ENCODE measurements at regions not wholly inside any gene's neighbourhood (a gene's known extent, or its start where the extent isn't known, plus 50 kb on each side); places are given as distances from the start of the nearest gene placed in this dataset.

DNA sequence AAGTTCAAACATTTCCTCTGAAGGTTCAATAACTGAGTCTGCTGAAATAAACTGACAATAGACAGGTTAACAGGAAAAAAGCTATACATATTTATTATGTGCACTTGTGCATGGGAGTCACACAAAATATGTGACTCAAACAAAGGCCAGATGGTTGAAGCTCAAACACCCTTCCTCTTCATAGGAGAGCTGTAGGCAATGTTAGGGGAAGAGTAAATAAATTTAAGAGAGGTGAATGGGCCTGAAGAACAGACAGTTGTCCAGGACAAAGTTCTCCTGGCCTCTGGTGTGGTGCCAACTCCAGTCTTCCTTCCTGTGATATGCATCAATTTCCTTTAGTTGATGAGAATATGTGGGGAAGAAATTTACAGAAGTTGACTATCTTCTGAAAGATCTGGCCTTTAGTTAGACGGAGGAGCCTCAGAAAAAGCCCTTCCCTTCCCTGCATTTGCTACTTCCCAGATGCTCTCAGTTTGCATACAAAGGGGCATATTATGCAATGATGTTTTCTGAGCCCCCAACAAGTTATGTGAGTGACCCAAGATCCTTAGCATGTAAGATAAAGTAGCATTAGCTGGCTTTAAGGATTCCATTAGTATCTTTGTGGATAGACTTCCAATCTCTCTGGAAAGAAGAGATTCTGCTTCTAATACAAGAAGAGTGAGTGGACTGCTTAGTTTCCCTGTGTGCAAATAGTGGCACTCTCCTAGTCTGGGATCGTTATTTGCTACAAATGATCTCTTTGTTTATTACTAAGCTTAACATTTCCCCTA is 96.4 kb upstream of the IGSF10 start:
- no peaks in the 10 kb centered on the region for H3K27me3 ChIP-seq (ENCODE audit: control insufficient read depth, insufficient read depth, low read length)

GRCh38 chr3:151556596-151556995 is 95.7 kb upstream of the IGSF10 start:
- no peak overlapping the region for H3K27ac ChIP-seq (ENCODE audit: low read length)
- H3K36me3 ChIP-seq (ENCODE audit: control insufficient read depth, insufficient read depth, low read length), result no peaks in the 10 kb centered on the region
- H3K4me1 ChIP-seq (ENCODE audit: control insufficient read depth, insufficient read depth, low read length), result no peaks in the 10 kb centered on the region
- 75% methylated on average over 1 of the region's 3 CpGs for WGBS (ENCODE audit: insufficient coverage)
- H3K4me3 ChIP-seq (ENCODE audit: low read length), result no peak overlapping the region
- DNase-seq, result no peak
- no peaks in the 10 kb centered on the region for H3K27me3 ChIP-seq (ENCODE audit: control insufficient read depth, insufficient read depth, low read length)
- no peaks in the 10 kb centered on the region for H3K9me3 ChIP-seq (replicated peaks; ENCODE audit: control insufficient read depth, low read depth, low read length)

More for the DNA sequence above, 96.4 kb upstream of the IGSF10 start:
- Histone ChIP-seq H3K27ac (ENCODE audit: low read length) (no peak overlapping the region), H3K36me3 (ENCODE audit: control insufficient read depth, insufficient read depth, low read length) (no peaks in the 10 kb centered on the region), H3K4me1 (ENCODE audit: control insufficient read depth, insufficient read depth, low read length) (no peaks in the 10 kb centered on the region), H3K4me3 (ENCODE audit: low read length) (no peak overlapping the region), H3K9me3 (replicated peaks; ENCODE audit: control insufficient read depth, low read depth, low read length) (no peaks in the 10 kb centered on the region)
- no CpG with 5 or more reads among the region's 2 CpGs for WGBS (ENCODE audit: insufficient coverage)
- no peak for DNase-seq

- WGBS (ENCODE audit: insufficient coverage), result 100% methylated on average over 1 of the region's 2 CpGs
- H3K36me3 ChIP-seq (ENCODE audit: control insufficient read depth, insufficient read depth, low read length), result no peaks in the 10 kb centered on the region
- H3K4me3 ChIP-seq (ENCODE audit: low read length), result no peak overlapping the region
- H3K4me1 ChIP-seq (ENCODE audit: control insufficient read depth, insufficient read depth, low read length), result peaks cover 3% of the 10 kb centered on the region
- DNase-seq, result no peak
- no peaks in the 10 kb centered on the region for H3K9me3 ChIP-seq (replicated peaks; ENCODE audit: control insufficient read depth, low read depth, low read length)
- no peaks in the 10 kb centered on the region for H3K27me3 ChIP-seq (ENCODE audit: control insufficient read depth, insufficient read depth, low read length)
- no peak overlapping the region for H3K27ac ChIP-seq (ENCODE audit: low read length)
Observed at GRCh38 chr3:151555523-151555922, 94.7 kb upstream of the IGSF10 start.

GRCh38 chr3:151553888-151554287 is 93.0 kb upstream of the IGSF10 start:
- DNase-seq, result no peak
- Histone ChIP-seq H3K9me3 (replicated peaks; ENCODE audit: control insufficient read depth, low read depth, low read length) (no peaks in the 10 kb centered on the region), H3K4me1 (ENCODE audit: control insufficient read depth, insufficient read depth, low read length) (peaks cover 3% of the 10 kb centered on the region), H3K36me3 (ENCODE audit: control insufficient read depth, insufficient read depth, low read length) (no peaks in the 10 kb centered on the region), H3K27me3 (ENCODE audit: control insufficient read depth, insufficient read depth, low read length) (no peaks in the 10 kb centered on the region), H3K4me3 (ENCODE audit: low read length) (no peak overlapping the region), H3K27ac (ENCODE audit: low read length) (no peak overlapping the region)
- 100% methylated on average over 2 of the region's 3 CpGs for WGBS (ENCODE audit: insufficient coverage)

- no peak overlapping the region for H3K4me3 ChIP-seq (ENCODE audit: low read length)
- no peak overlapping the region for H3K27ac ChIP-seq (ENCODE audit: low read length)
- no peaks in the 10 kb centered on the region for H3K36me3 ChIP-seq (ENCODE audit: control insufficient read depth, insufficient read depth, low read length)
- H3K4me1 ChIP-seq (ENCODE audit: control insufficient read depth, insufficient read depth, low read length), result peaks cover 3% of the 10 kb centered on the region
- no CpG with 5 or more reads among the region's 2 CpGs for WGBS (ENCODE audit: insufficient coverage)
- H3K27me3 ChIP-seq (ENCODE audit: control insufficient read depth, insufficient read depth, low read length), result no peaks in the 10 kb centered on the region
- no peak for DNase-seq
- no peaks in the 10 kb centered on the region for H3K9me3 ChIP-seq (replicated peaks; ENCODE audit: control insufficient read depth, low read depth, low read length)
Observed at GRCh38 chr3:151552589-151552988, 91.7 kb upstream of the IGSF10 start.

DNA sequence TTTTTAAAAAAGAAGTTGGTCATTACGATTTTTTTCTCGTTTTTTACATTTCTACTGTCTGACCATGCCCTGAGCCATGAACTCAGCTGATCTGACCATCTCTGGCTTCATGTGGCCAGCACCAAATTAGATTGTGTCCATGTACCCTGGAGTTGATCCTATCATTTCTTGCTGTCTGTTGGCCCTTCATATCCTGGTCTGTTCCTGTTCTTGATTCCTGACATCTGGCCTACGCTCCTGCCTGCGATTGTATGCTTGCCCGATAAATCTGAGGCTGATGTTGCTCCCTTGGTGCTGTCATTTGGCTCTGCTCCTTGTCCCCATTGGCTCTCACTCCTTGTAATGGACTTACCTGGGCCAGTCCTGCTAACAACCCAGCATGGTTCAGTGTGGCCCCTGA is 89.8 kb upstream of the IGSF10 start:
- H3K4me3 ChIP-seq (ENCODE audit: low read length), result no peak overlapping the region
- H3K4me1 ChIP-seq (ENCODE audit: control insufficient read depth, insufficient read depth, low read length), result peaks cover 3% of the 10 kb centered on the region
- no peak overlapping the region for H3K27ac ChIP-seq (ENCODE audit: low read length)
- 71% methylated on average over 5 of the region's 5 CpGs for WGBS (ENCODE audit: insufficient coverage)
- DNase-seq, result no peak
- no peaks in the 10 kb centered on the region for H3K36me3 ChIP-seq (ENCODE audit: control insufficient read depth, insufficient read depth, low read length)
- no peaks in the 10 kb centered on the region for H3K9me3 ChIP-seq (replicated peaks; ENCODE audit: control insufficient read depth, low read depth, low read length)
- H3K27me3 ChIP-seq (ENCODE audit: control insufficient read depth, insufficient read depth, low read length), result no peaks in the 10 kb centered on the region

DNA sequence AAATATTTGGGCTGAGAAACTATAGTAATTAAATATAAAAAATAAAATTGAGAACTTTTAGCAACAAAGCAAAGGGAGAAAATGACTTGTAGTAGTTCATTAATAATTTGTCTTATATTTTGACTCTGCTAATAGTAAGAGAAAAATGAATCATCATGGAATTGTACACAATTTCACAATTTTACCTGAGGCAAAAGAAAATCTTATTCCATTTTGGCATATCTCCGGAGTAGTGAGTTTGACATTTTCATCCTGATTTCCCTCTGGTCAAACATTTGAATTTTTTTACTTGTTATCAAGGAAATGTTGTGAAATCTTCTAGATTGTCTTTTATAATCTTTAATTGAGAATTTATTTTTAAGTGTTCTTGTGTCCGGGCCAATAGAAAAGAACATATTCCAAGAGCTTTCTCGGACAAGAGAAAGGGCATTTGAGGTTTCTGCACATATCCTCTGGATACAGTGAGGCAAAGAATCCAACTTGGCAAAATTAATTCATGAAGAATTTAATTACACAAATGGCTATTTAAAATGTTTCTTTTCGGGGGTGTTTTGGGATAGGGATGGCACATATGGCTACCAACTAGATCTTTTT is 89.3 kb upstream of the IGSF10 start:
- H3K27ac ChIP-seq (ENCODE audit: low read length), result no peak overlapping the region
- no CpG with 5 or more reads among the region's 4 CpGs for WGBS (ENCODE audit: insufficient coverage)
- no peak for DNase-seq

DNA sequence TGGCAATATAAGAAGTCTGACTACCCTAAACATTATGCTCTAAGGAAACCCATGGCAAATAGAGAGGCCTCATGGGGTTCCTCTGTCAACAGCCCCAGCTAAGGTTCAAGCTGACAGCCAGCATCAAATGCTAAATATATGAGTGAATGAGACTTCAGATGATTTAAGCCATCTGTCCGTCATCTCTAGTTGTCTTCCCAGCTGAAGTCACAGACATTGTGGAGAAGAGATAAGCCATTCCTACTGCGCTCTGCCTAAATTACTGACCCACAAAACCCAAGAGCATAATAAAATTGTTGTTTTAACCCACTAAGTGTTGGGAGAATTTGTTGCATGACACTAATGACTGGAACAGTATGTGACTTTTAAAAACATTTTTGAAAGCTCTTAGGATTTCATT is 87.3 kb upstream of the IGSF10 start:
- no peak overlapping the region for H3K27ac ChIP-seq (ENCODE audit: low read length)

More for the DNA sequence above, 89.3 kb upstream of the IGSF10 start:
- H3K9me3 ChIP-seq (replicated peaks; ENCODE audit: control insufficient read depth, low read depth, low read length), result no peaks in the 10 kb centered on the region
- no peaks in the 10 kb centered on the region for H3K27me3 ChIP-seq (ENCODE audit: control insufficient read depth, insufficient read depth, low read length)
- peaks cover 3% of the 10 kb centered on the region for H3K4me1 ChIP-seq (ENCODE audit: control insufficient read depth, insufficient read depth, low read length)
- H3K36me3 ChIP-seq (ENCODE audit: control insufficient read depth, insufficient read depth, low read length), result no peaks in the 10 kb centered on the region
- no peak overlapping the region for H3K4me3 ChIP-seq (ENCODE audit: low read length)

DNA sequence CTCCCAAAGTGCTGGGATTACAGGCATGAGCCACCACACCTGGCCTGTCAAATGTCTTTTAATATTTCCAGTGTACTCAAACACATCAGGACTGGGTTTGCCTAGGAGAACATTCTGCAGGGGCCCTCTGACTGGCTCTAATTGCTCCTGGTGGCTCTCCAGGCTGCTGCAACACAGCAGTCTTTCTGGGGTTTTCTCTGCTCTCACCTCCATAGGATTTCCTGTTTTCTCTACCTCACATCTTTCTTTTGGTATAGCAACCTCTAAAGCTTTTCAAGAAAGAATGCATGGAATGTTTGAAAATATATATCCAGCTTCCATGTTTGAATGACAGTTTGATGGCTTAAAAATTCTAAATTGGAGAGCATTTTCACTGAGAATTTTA is 83.3 kb upstream of the IGSF10 start:
- no peak for DNase-seq
- Histone ChIP-seq H3K27ac (ENCODE audit: low read length) (no peak overlapping the region), H3K4me3 (ENCODE audit: low read length) (no peak overlapping the region)

More for the DNA sequence above, 87.3 kb upstream of the IGSF10 start:
- Histone ChIP-seq H3K4me1 (ENCODE audit: control insufficient read depth, insufficient read depth, low read length) (peaks cover 3% of the 10 kb centered on the region), H3K9me3 (replicated peaks; ENCODE audit: control insufficient read depth, low read depth, low read length) (no peaks in the 10 kb centered on the region), H3K27me3 (ENCODE audit: control insufficient read depth, insufficient read depth, low read length) (no peaks in the 10 kb centered on the region), H3K36me3 (ENCODE audit: control insufficient read depth, insufficient read depth, low read length) (no peaks in the 10 kb centered on the region), H3K4me3 (ENCODE audit: low read length) (no peak overlapping the region)
- no CpG with 5 or more reads among the region's 2 CpGs for WGBS (ENCODE audit: insufficient coverage)
- no peak for DNase-seq

DNA sequence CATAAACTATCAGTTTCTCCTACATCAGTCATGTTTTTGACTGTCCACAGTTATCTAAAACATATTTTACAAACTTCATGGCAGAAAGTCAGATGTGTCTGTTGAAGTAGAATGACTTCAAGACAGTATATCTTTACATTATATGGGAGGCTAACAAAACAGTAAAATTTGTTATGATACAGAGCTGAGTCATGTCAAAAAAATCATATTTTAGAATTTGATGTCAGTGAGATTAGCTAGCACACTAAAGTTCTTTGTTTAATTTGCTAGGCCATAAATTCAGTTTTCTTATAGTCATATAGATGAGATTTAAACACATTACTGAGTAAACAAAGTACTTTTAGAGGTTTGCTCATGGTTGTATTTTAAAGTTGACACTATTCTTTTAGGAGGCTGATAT is 80.3 kb upstream of the IGSF10 start:
- DNase-seq, result no peak
- Histone ChIP-seq H3K4me1 (ENCODE audit: control insufficient read depth, insufficient read depth, low read length) (peaks cover 4% of the 10 kb centered on the region), H3K9me3 (replicated peaks; ENCODE audit: control insufficient read depth, low read depth, low read length) (no peaks in the 10 kb centered on the region), H3K27ac (ENCODE audit: low read length) (no peak overlapping the region), H3K4me3 (ENCODE audit: low read length) (no peak overlapping the region), H3K36me3 (ENCODE audit: control insufficient read depth, insufficient read depth, low read length) (no peaks in the 10 kb centered on the region), H3K27me3 (ENCODE audit: control insufficient read depth, insufficient read depth, low read length) (no peaks in the 10 kb centered on the region)

More for the DNA sequence above, 83.3 kb upstream of the IGSF10 start:
- Histone ChIP-seq H3K9me3 (replicated peaks; ENCODE audit: control insufficient read depth, low read depth, low read length) (no peaks in the 10 kb centered on the region), H3K36me3 (ENCODE audit: control insufficient read depth, insufficient read depth, low read length) (no peaks in the 10 kb centered on the region), H3K27me3 (ENCODE audit: control insufficient read depth, insufficient read depth, low read length) (no peaks in the 10 kb centered on the region), H3K4me1 (ENCODE audit: control insufficient read depth, insufficient read depth, low read length) (peaks cover under 1% of the 10 kb centered on the region)
